ENCODE measurements at regions not wholly inside any gene's neighbourhood (a gene's known extent, or its start where the extent isn't known, plus 50 kb on each side); places are given as distances from the start of the nearest gene placed in this dataset.

- no peak for TF ChIP-seq MAX (IDR thresholded peaks at IDR 0.05)
- no peak for TF ChIP-seq YY1 (IDR thresholded peaks at IDR 0.05; ENCODE audit: low read depth)
- no peak for TF ChIP-seq TEAD4 (IDR thresholded peaks at IDR 0.05)
- no peak for TF ChIP-seq RAD21 (IDR thresholded peaks at IDR 0.05; ENCODE audit: low read depth)
- TF ChIP-seq EGR1 (IDR thresholded peaks at IDR 0.05): no peak
- no peak for TF ChIP-seq CREB1 (IDR thresholded peaks at IDR 0.05; ENCODE audit: low read depth)
- TF ChIP-seq REST (IDR thresholded peaks at IDR 0.05; ENCODE audit: low read depth): no peak
- TF ChIP-seq EP300 (IDR thresholded peaks at IDR 0.05; ENCODE audit: borderline replicate concordance): no peak
- TF ChIP-seq FOXM1 (IDR thresholded peaks at IDR 0.05; ENCODE audit: borderline replicate concordance, low read depth): no peak
- TF ChIP-seq TCF12 (IDR thresholded peaks at IDR 0.05; ENCODE audit: low read depth): no peak
- no peak for TF ChIP-seq TAF1 (IDR thresholded peaks at IDR 0.05; ENCODE audit: low read depth)
- no peak for TF ChIP-seq NFIC (IDR thresholded peaks at IDR 0.05)
Measured at GRCh38 chr16:17544304-17544703, 73.5 kb upstream of the XYLT1 start.

- TF ChIP-seq FOXM1 (IDR thresholded peaks at IDR 0.05; ENCODE audit: borderline replicate concordance, low read depth) (no peak), TEAD4 (IDR thresholded peaks at IDR 0.05) (no peak), TCF12 (IDR thresholded peaks at IDR 0.05; ENCODE audit: low read depth) (no peak), EP300 (IDR thresholded peaks at IDR 0.05; ENCODE audit: borderline replicate concordance) (no peak), RAD21 (IDR thresholded peaks at IDR 0.05; ENCODE audit: low read depth) (no peak), EGR1 (IDR thresholded peaks at IDR 0.05) (no peak), ZBTB7A (IDR thresholded peaks at IDR 0.05; ENCODE audit: low read depth) (no peak), TAF1 (IDR thresholded peaks at IDR 0.05; ENCODE audit: low read depth) (no peak), MAX (IDR thresholded peaks at IDR 0.05) (no peak), NFIC (IDR thresholded peaks at IDR 0.05) (no peak)
Measured at GRCh38 chr16:17543073-17543472, 72.3 kb upstream of the XYLT1 start.

GRCh38 chr16:17541324-17541723, 70.6 kb upstream of the XYLT1 start:
- no peak for TF ChIP-seq CEBPB (IDR thresholded peaks at IDR 0.05)
- TF ChIP-seq CREB1 (IDR thresholded peaks at IDR 0.05; ENCODE audit: low read depth): no peak
- TF ChIP-seq TAF1 (IDR thresholded peaks at IDR 0.05; ENCODE audit: low read depth): no peak
- no peak for TF ChIP-seq NFIC (IDR thresholded peaks at IDR 0.05)
- no peak for TF ChIP-seq REST (IDR thresholded peaks at IDR 0.05; ENCODE audit: low read depth)
- no peak for TF ChIP-seq FOXM1 (IDR thresholded peaks at IDR 0.05; ENCODE audit: borderline replicate concordance, low read depth)
- TF ChIP-seq EGR1 (IDR thresholded peaks at IDR 0.05): no peak
- TF ChIP-seq TCF12 (IDR thresholded peaks at IDR 0.05; ENCODE audit: low read depth): no peak
- TF ChIP-seq USF1 (IDR thresholded peaks at IDR 0.05): no peak
- TF ChIP-seq YY1 (IDR thresholded peaks at IDR 0.05; ENCODE audit: low read depth): no peak
- TF ChIP-seq MAX (IDR thresholded peaks at IDR 0.05): no peak
- TF ChIP-seq TEAD4 (IDR thresholded peaks at IDR 0.05): no peak

GRCh38 chr16:17538927-17539326, 68.2 kb upstream of the XYLT1 start:
- TF ChIP-seq MAX (IDR thresholded peaks at IDR 0.05) (no peak), TCF12 (IDR thresholded peaks at IDR 0.05; ENCODE audit: low read depth) (no peak), TEAD4 (IDR thresholded peaks at IDR 0.05) (no peak), REST (IDR thresholded peaks at IDR 0.05; ENCODE audit: low read depth) (no peak), RAD21 (IDR thresholded peaks at IDR 0.05; ENCODE audit: low read depth) (no peak), EP300 (IDR thresholded peaks at IDR 0.05; ENCODE audit: borderline replicate concordance) (no peak), CREB1 (IDR thresholded peaks at IDR 0.05; ENCODE audit: low read depth) (no peak), USF1 (IDR thresholded peaks at IDR 0.05) (no peak), CEBPB (IDR thresholded peaks at IDR 0.05) (no peak), YY1 (IDR thresholded peaks at IDR 0.05; ENCODE audit: low read depth) (no peak), FOXM1 (IDR thresholded peaks at IDR 0.05; ENCODE audit: borderline replicate concordance, low read depth) (no peak), ZBTB7A (IDR thresholded peaks at IDR 0.05; ENCODE audit: low read depth) (no peak), TAF1 (IDR thresholded peaks at IDR 0.05; ENCODE audit: low read depth) (no peak), EGR1 (IDR thresholded peaks at IDR 0.05) (no peak), NFIC (IDR thresholded peaks at IDR 0.05) (no peak)

Measured in Ishikawa (cell line).